Ishikawa (cell line): ENCODE measurements at regions not wholly inside any gene's neighbourhood (a gene's known extent, or its start where the extent isn't known, plus 50 kb on each side); places are given as distances from the start of the nearest gene placed in this dataset.

Source experiments
- CEBPB ChIP-seq: IDR thresholded peaks from 2 replicates; pipeline ENCODE4 v1.6.1; 2012
- CREB1 ChIP-seq: IDR thresholded peaks from 2 replicates; pipeline ENCODE4 v1.6.1; 2012; ENCODE audit warnings: low read depth
- EGR1 ChIP-seq: IDR thresholded peaks from 2 replicates; pipeline ENCODE4 v1.6.1; 2012
- FOXM1 ChIP-seq: IDR thresholded peaks from 2 replicates; pipeline ENCODE4 v1.6.1; 2012; ENCODE audit warnings: low read depth, borderline replicate concordance
- TAF1 ChIP-seq: IDR thresholded peaks from 2 replicates; pipeline ENCODE4 v1.6.1; 2012; ENCODE audit warnings: low read depth, mild to moderate bottlenecking
- ZBTB7A ChIP-seq: IDR thresholded peaks from 2 replicates; pipeline ENCODE4 v1.6.1; 2012; ENCODE audit warnings: low read depth
- TF ChIP-seq, protein P1 (sequence below): IDR thresholded peaks from 2 replicates; pipeline ENCODE4 v1.6.1; 2012; ENCODE audit warnings: low read depth, mild to moderate bottlenecking

DNA sequence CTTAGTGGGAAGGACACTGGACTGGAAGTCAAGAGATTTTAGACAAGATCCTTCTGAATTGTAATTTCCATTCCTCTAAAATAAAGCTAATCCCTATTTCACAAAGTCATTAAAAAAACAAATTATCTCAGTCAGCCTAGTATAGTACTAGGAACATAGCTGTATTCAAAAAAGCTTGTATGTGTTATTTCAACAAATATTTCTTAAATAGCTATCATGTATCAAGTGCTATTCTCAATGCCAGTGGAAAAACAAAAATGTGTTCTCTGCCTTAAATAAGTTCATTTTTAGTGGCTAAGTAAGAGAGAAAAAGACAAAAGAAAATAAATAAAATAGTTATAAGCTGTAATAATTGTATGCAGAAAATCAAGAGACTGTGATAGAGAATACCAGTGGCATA is 541.8 kb upstream of the CDH2 start:
- TF ChIP-seq ZBTB7A (no peak), CEBPB (no peak), CREB1 (no peak), EGR1 (no peak), TAF1 (no peak), FOXM1 (no peak)
- TF ChIP-seq, protein P1, sequence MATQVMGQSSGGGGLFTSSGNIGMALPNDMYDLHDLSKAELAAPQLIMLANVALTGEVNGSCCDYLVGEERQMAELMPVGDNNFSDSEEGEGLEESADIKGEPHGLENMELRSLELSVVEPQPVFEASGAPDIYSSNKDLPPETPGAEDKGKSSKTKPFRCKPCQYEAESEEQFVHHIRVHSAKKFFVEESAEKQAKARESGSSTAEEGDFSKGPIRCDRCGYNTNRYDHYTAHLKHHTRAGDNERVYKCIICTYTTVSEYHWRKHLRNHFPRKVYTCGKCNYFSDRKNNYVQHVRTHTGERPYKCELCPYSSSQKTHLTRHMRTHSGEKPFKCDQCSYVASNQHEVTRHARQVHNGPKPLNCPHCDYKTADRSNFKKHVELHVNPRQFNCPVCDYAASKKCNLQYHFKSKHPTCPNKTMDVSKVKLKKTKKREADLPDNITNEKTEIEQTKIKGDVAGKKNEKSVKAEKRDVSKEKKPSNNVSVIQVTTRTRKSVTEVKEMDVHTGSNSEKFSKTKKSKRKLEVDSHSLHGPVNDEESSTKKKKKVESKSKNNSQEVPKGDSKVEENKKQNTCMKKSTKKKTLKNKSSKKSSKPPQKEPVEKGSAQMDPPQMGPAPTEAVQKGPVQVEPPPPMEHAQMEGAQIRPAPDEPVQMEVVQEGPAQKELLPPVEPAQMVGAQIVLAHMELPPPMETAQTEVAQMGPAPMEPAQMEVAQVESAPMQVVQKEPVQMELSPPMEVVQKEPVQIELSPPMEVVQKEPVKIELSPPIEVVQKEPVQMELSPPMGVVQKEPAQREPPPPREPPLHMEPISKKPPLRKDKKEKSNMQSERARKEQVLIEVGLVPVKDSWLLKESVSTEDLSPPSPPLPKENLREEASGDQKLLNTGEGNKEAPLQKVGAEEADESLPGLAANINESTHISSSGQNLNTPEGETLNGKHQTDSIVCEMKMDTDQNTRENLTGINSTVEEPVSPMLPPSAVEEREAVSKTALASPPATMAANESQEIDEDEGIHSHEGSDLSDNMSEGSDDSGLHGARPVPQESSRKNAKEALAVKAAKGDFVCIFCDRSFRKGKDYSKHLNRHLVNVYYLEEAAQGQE, result no peak
